ENCODE measurements at regions not wholly inside any gene's neighbourhood (a gene's known extent, or its start where the extent isn't known, plus 50 kb on each side); places are given as distances from the start of the nearest gene placed in this dataset.

GRCh38 chr5:57594436-57594835 lies 111.8 kb upstream of the ACTBL2 start:
- H3K27ac Mint-ChIP-seq = no peak overlapping the region
- H3K27me3 Mint-ChIP-seq (ENCODE audit: low read depth) = no peaks in the 10 kb centered on the region
- DNase-seq (ENCODE audit: low spot score) = no peak
- H3K4me3 Mint-ChIP-seq (ENCODE audit: low read depth) = no peak overlapping the region
- H3K9me3 Mint-ChIP-seq = no peaks in the 10 kb centered on the region
- H3K4me1 Mint-ChIP-seq (ENCODE audit: low read depth) = peaks cover 8% of the 10 kb centered on the region
- no peaks in the 10 kb centered on the region for H3K36me3 Mint-ChIP-seq (ENCODE audit: low read depth)
- intact Hi-C loops (cut with micrococcal nuclease) = loop anchor here (10.0 kb wide), 1 partner anchor 300 kb away; no protein-coding TSS in a partner anchor

DNA sequence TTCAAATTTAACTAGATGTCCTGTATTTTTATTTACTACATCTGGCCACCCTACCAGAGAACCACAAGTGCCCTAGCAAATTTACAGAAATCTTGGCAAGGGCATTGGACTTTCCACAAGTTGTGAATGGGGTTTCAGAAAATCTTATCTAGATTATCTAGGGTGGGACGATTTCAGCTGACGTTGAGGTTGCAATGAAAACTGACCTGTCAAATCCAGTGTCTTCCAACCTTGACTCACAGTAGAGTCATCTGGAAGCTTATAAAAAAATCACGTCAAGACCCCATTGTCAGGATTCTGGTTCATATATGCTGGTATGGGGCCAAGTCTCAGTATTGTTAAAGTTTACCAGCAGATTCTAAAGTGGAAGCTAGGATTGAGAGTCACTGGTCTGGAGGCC lies 109.6 kb upstream of the ACTBL2 start:
- no peaks in the 10 kb centered on the region for H3K4me1 Mint-ChIP-seq (ENCODE audit: low read depth)
- H3K27me3 Mint-ChIP-seq (ENCODE audit: low read depth) = peaks cover 2% of the 10 kb centered on the region
- no peak for DNase-seq (ENCODE audit: low spot score)
- H3K36me3 Mint-ChIP-seq (ENCODE audit: low read depth) = no peaks in the 10 kb centered on the region
- H3K27ac Mint-ChIP-seq = no peak overlapping the region
- H3K4me3 Mint-ChIP-seq (ENCODE audit: low read depth) = no peak overlapping the region
- intact Hi-C loops (cut with micrococcal nuclease) = loop anchor here (10.0 kb wide), 1 partner anchor 297 kb away; no protein-coding TSS in a partner anchor
- H3K9me3 Mint-ChIP-seq = no peaks in the 10 kb centered on the region

DNA sequence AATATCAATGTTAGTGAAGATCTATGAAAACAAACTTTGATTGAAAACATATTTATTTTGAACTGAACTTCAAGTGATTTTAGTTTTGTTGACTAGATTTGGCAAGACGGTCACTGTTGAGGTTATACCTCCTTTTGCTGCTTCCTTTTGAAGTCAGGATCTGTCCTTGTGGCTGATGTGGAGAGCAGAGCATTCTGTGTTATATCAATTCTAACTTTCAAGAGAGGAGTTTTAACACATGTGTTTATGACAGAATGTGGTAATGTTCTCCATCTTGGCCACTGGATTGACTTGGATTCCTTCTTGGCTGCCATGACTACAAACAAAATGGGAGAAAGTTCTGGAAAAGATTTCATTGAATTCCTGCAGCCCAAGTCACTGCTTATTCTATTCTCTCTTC lies 104.0 kb upstream of the ACTBL2 start:
- peaks cover 9% of the 10 kb centered on the region for H3K27me3 Mint-ChIP-seq (ENCODE audit: low read depth)
- DNase-seq (ENCODE audit: low spot score) = no peak
- H3K9me3 Mint-ChIP-seq = no peaks in the 10 kb centered on the region
- H3K4me3 Mint-ChIP-seq (ENCODE audit: low read depth) = no peak overlapping the region
- intact Hi-C loops (cut with micrococcal nuclease) = no loop called here
- no peaks in the 10 kb centered on the region for H3K36me3 Mint-ChIP-seq (ENCODE audit: low read depth)
- H3K4me1 Mint-ChIP-seq (ENCODE audit: low read depth) = no peaks in the 10 kb centered on the region
- H3K27ac Mint-ChIP-seq = no peak overlapping the region

DNA sequence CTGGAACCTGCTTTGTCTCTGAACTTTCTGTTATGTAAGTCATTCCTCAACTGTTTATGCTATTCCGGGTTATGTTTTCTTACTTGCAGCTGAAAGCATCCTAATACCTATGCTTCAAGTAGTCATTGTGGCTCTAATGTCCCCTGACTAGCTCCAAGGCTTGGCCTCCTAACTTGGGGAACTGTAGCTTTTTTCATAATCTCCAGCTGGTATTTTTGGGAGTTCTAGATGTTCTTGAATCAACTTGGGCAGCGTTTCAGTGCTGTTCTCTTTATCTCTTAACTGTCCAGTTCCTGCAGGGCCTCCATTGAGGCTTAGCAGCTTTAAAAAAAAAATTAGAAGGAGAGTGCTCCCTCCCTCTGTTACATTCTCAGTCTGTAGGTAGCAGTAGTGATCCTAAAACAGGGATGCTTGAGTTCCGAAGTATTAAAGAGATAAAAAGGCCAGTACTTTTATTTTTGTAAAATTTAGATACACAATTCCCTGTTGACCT lies 100.0 kb upstream of the ACTBL2 start:
- H3K36me3 Mint-ChIP-seq (ENCODE audit: low read depth) = no peaks in the 10 kb centered on the region
- intact Hi-C loops (cut with micrococcal nuclease) = no loop called here
- no peak overlapping the region for H3K4me3 Mint-ChIP-seq (ENCODE audit: low read depth)
- no peak overlapping the region for H3K27ac Mint-ChIP-seq
- no peaks in the 10 kb centered on the region for H3K4me1 Mint-ChIP-seq (ENCODE audit: low read depth)
- H3K9me3 Mint-ChIP-seq = peaks cover 4% of the 10 kb centered on the region
- H3K27me3 Mint-ChIP-seq (ENCODE audit: low read depth) = peaks cover 9% of the 10 kb centered on the region
- no peak for DNase-seq (ENCODE audit: low spot score)

GRCh38 chr5:57581772-57582171 lies 99.2 kb upstream of the ACTBL2 start:
- H3K27me3 Mint-ChIP-seq (ENCODE audit: low read depth) = peaks cover 7% of the 10 kb centered on the region
- no peak overlapping the region for H3K27ac Mint-ChIP-seq
- peaks cover 4% of the 10 kb centered on the region for H3K9me3 Mint-ChIP-seq
- H3K4me3 Mint-ChIP-seq (ENCODE audit: low read depth) = no peak overlapping the region
- DNase-seq (ENCODE audit: low spot score) = no peak
- no peaks in the 10 kb centered on the region for H3K36me3 Mint-ChIP-seq (ENCODE audit: low read depth)
- no peaks in the 10 kb centered on the region for H3K4me1 Mint-ChIP-seq (ENCODE audit: low read depth)
- intact Hi-C loops (cut with micrococcal nuclease) = no loop called here

GRCh38 chr5:57581222-57581621 lies 98.6 kb upstream of the ACTBL2 start:
- H3K4me1 Mint-ChIP-seq (ENCODE audit: low read depth) = no peaks in the 10 kb centered on the region
- intact Hi-C loops (cut with micrococcal nuclease) = no loop called here
- H3K27ac Mint-ChIP-seq = no peak overlapping the region
- H3K4me3 Mint-ChIP-seq (ENCODE audit: low read depth) = no peak overlapping the region
- H3K27me3 Mint-ChIP-seq (ENCODE audit: low read depth) = peaks cover 7% of the 10 kb centered on the region
- H3K36me3 Mint-ChIP-seq (ENCODE audit: low read depth) = no peaks in the 10 kb centered on the region
- DNase-seq (ENCODE audit: low spot score) = no peak
- H3K9me3 Mint-ChIP-seq = peaks cover 4% of the 10 kb centered on the region

GRCh38 chr5:57577432-57578175 lies 95.0 kb upstream of the ACTBL2 start:
- Mint-ChIP-seq H3K4me1 (ENCODE audit: low read depth) (no peaks in the 10 kb centered on the region), H3K27me3 (ENCODE audit: low read depth) (peaks cover 3% of the 10 kb centered on the region), H3K9me3 (peaks cover 4% of the 10 kb centered on the region), H3K27ac (no peak overlapping the region), H3K4me3 (ENCODE audit: low read depth) (no peak overlapping the region), H3K36me3 (ENCODE audit: low read depth) (no peaks in the 10 kb centered on the region)
- DNase-seq (ENCODE audit: low spot score) = no peak
- intact Hi-C loops (cut with micrococcal nuclease) = no loop called here

- peaks cover 4% of the 10 kb centered on the region for H3K9me3 Mint-ChIP-seq
- H3K4me3 Mint-ChIP-seq (ENCODE audit: low read depth) = no peak overlapping the region
- no peaks in the 10 kb centered on the region for H3K4me1 Mint-ChIP-seq (ENCODE audit: low read depth)
- no peak overlapping the region for H3K27ac Mint-ChIP-seq
- no peak for DNase-seq (ENCODE audit: low spot score)
- H3K27me3 Mint-ChIP-seq (ENCODE audit: low read depth) = peaks cover 3% of the 10 kb centered on the region
- intact Hi-C loops (cut with micrococcal nuclease) = no loop called here
- H3K36me3 Mint-ChIP-seq (ENCODE audit: low read depth) = no peaks in the 10 kb centered on the region
Measured at GRCh38 chr5:57576317-57576716, 93.7 kb upstream of the ACTBL2 start.

GRCh38 chr5:57575839-57576238 lies 93.2 kb upstream of the ACTBL2 start:
- intact Hi-C loops (cut with micrococcal nuclease) = no loop called here
- no peak for DNase-seq (ENCODE audit: low spot score)
- Mint-ChIP-seq H3K9me3 (peaks cover 4% of the 10 kb centered on the region), H3K36me3 (ENCODE audit: low read depth) (no peaks in the 10 kb centered on the region), H3K27ac (no peak overlapping the region), H3K4me1 (ENCODE audit: low read depth) (no peaks in the 10 kb centered on the region), H3K4me3 (ENCODE audit: low read depth) (no peak overlapping the region), H3K27me3 (ENCODE audit: low read depth) (peaks cover 6% of the 10 kb centered on the region)

- Mint-ChIP-seq H3K36me3 (ENCODE audit: low read depth) (no peaks in the 10 kb centered on the region), H3K27ac (no peak overlapping the region), H3K4me3 (ENCODE audit: low read depth) (no peak overlapping the region), H3K27me3 (ENCODE audit: low read depth) (peaks cover 8% of the 10 kb centered on the region), H3K4me1 (ENCODE audit: low read depth) (no peaks in the 10 kb centered on the region), H3K9me3 (no peaks in the 10 kb centered on the region)
- intact Hi-C loops (cut with micrococcal nuclease) = no loop called here
- no peak for DNase-seq (ENCODE audit: low spot score)
Measured at GRCh38 chr5:57572461-57572860, 89.8 kb upstream of the ACTBL2 start.

- Mint-ChIP-seq H3K27me3 (ENCODE audit: low read depth) (peaks cover 19% of the 10 kb centered on the region), H3K4me1 (ENCODE audit: low read depth) (no peaks in the 10 kb centered on the region), H3K9me3 (no peaks in the 10 kb centered on the region), H3K27ac (no peak overlapping the region), H3K36me3 (ENCODE audit: low read depth) (no peaks in the 10 kb centered on the region), H3K4me3 (ENCODE audit: low read depth) (no peak overlapping the region)
- DNase-seq (ENCODE audit: low spot score) = no peak
- intact Hi-C loops (cut with micrococcal nuclease) = no loop called here
Measured at GRCh38 chr5:57569601-57570000, 87.0 kb upstream of the ACTBL2 start.

- H3K4me1 Mint-ChIP-seq (ENCODE audit: low read depth) = no peaks in the 10 kb centered on the region
- intact Hi-C loops (cut with micrococcal nuclease) = no loop called here
- no peak overlapping the region for H3K4me3 Mint-ChIP-seq (ENCODE audit: low read depth)
- H3K9me3 Mint-ChIP-seq = no peaks in the 10 kb centered on the region
- H3K27ac Mint-ChIP-seq = no peak overlapping the region
- DNase-seq (ENCODE audit: low spot score) = no peak
- peaks cover 25% of the 10 kb centered on the region for H3K27me3 Mint-ChIP-seq (ENCODE audit: low read depth)
- no peaks in the 10 kb centered on the region for H3K36me3 Mint-ChIP-seq (ENCODE audit: low read depth)
Measured at GRCh38 chr5:57568136-57568535, 85.5 kb upstream of the ACTBL2 start.

DNA sequence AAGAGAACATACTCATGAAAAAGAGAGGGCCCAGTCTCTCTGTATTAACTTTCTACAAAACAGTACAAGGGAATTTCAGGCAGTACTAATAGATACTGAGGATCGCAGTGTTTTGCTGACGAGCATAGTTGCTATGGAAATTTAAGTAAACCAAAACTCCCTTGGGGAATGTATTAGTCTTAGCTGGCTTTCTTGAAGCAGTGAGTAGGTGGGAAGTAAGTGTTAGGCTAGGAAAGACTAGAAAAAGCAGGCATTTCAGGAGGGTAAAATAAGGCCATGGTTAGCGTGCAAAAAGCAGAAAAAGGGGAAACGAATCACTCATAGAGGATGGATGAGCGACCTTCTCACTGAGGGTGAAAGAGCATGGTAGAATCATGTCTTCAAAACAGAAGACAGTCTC lies 84.3 kb upstream of the ACTBL2 start:
- intact Hi-C loops (cut with micrococcal nuclease) = no loop called here
- H3K27ac Mint-ChIP-seq = no peak overlapping the region
- no peaks in the 10 kb centered on the region for H3K4me1 Mint-ChIP-seq (ENCODE audit: low read depth)
- H3K9me3 Mint-ChIP-seq = no peaks in the 10 kb centered on the region
- H3K4me3 Mint-ChIP-seq (ENCODE audit: low read depth) = no peak overlapping the region
- no peak for DNase-seq (ENCODE audit: low spot score)
- peaks cover 34% of the 10 kb centered on the region for H3K27me3 Mint-ChIP-seq (ENCODE audit: low read depth)
- no peaks in the 10 kb centered on the region for H3K36me3 Mint-ChIP-seq (ENCODE audit: low read depth)
